Liver (tissue), 2 donors: ENCODE measurements at regions not wholly inside any gene's neighbourhood (a gene's known extent, or its start where the extent isn't known, plus 50 kb on each side); places are given as distances from the start of the nearest gene placed in this dataset.
"Not testable (repeated sequence)": the region's sequence is repeated elsewhere in the genome, so short reads cannot be mapped to it uniquely, and the experiment has no call there.

Experiments
- CTCF ChIP-seq: fragments of 150-350 bp; IDR thresholded peaks from 2 replicates; pipeline ENCODE4 v1.5.1; 2017; ENCODE audit warnings: improper control_type of control experiment, low read depth, low read length; ENCODE audit not compliant: missing input control
- MAX ChIP-seq: IDR thresholded peaks from 2 replicates; pipeline ENCODE4 v1.6.1; 2016; ENCODE audit warnings: antibody characterized with exemption
- donor health status: healthy.

DNA sequence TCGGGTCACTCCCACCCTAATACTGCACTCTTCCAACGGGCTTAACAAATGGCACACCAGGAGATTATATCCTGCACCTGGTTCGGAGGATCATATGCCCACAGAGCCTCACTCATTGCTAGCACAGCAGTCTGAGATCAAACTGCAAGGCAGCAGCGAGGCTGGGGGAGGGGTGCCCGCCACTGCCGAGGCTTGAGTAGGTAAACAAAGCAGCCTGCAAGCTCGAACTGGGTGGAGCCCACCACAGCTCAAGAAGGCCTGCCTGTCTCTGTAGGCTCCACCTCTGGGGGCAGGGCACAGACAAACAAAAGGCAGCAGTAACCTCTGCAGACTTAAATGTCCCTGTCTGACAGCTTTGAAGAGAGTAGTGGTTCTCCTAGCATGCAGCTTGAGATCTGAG lies 73.7 kb downstream of the MTNR1B start:
- not testable (repeated sequence) for TF ChIP-seq CTCF, MAX
